Liver (tissue), 8 donors: ENCODE measurements at regions not wholly inside any gene's neighbourhood (a gene's known extent, or its start where the extent isn't known, plus 50 kb on each side); places are given as distances from the start of the nearest gene placed in this dataset.

ENCODE experiments used
- DNase-seq: peaks from one replicate; pipeline ENCODE4 v3.0.0-alpha.2; 2017; ENCODE audit warnings: low spot score
- H3K27ac ChIP-seq, 2 donors: one replicate each; pipeline ENCODE4 v1.7.0; 2013; ENCODE audit warnings: inconsistent platforms in 2 of 2, low read length in 2 of 2, control low read depth in 1 of 2, low read depth in 1 of 2, mild to moderate bottlenecking in 1 of 2
- H3K27me3 ChIP-seq, 4 donors: one replicate each; pipeline versions ENCODE4 v1.6.1 to v1.7.0; 2013; ENCODE audit warnings: low read length in 3 of 4, inconsistent platforms in 1 of 4, mild to moderate bottlenecking in 1 of 4, moderate library complexity in 1 of 4; ENCODE audit not compliant: control insufficient read depth in 4 of 4, insufficient read depth in 4 of 4
- H3K36me3 ChIP-seq, 4 donors: one replicate each; pipeline versions ENCODE4 v1.6.1 to v1.7.0; 2013; ENCODE audit warnings: low read length in 3 of 4, mild to moderate bottlenecking in 3 of 4, low read depth in 1 of 4, moderate library complexity in 1 of 4; ENCODE audit not compliant: control insufficient read depth in 4 of 4, insufficient read depth in 3 of 4
- H3K4me1 ChIP-seq, 4 donors: one replicate each; pipeline versions ENCODE4 v1.6.1 to v1.7.0; 2013; ENCODE audit warnings: low read length in 3 of 4, mild to moderate bottlenecking in 3 of 4, moderate library complexity in 1 of 4; ENCODE audit not compliant: control insufficient read depth in 4 of 4, insufficient read depth in 4 of 4
- H3K4me3 ChIP-seq, 3 donors: one replicate each; pipeline versions ENCODE4 v1.6.1 to v1.7.0; 2013; ENCODE audit warnings: low read length in 3 of 3, control low read depth in 1 of 3, low read depth in 1 of 3, mild to moderate bottlenecking in 1 of 3
- H3K9ac ChIP-seq, 2 donors: one replicate each; pipeline ENCODE4 v1.7.0; 2013; ENCODE audit warnings: low read length in 2 of 2, mild to moderate bottlenecking in 2 of 2, moderate library complexity in 2 of 2, control low read depth in 1 of 2, low read depth in 1 of 2
- H3K9me3 ChIP-seq, 4 donors: one replicate each; pipeline versions ENCODE4 v1.6.1 to v1.7.0; 2013; ENCODE audit warnings: low read length in 3 of 4; ENCODE audit not compliant: control insufficient read depth in 4 of 4
- EGR1 ChIP-seq, 2 donors: IDR thresholded peaks; 2 replicates each; pipeline ENCODE4 v1.6.1; 2016 to 2018; ENCODE audit warnings: antibody characterized with exemption in 2 of 2, low read depth in 2 of 2
- FOXA1 ChIP-seq: IDR thresholded peaks from 2 replicates; pipeline ENCODE4 v1.6.1; 2016; ENCODE audit warnings: antibody characterized with exemption
- FOXA2 ChIP-seq: IDR thresholded peaks from 2 replicates; pipeline ENCODE4 v1.6.1; 2016; ENCODE audit warnings: antibody characterized with exemption
- GABPA ChIP-seq, 2 donors: IDR thresholded peaks in 1 of 2; conservative IDR thresholded peaks in 1 of 2; 2 replicates each; pipeline ENCODE4 v1.6.1; 2016; ENCODE audit warnings: antibody characterized with exemption in 2 of 2, mild to moderate bottlenecking in 1 of 2, moderate library complexity in 1 of 2
- HNF4A ChIP-seq, 2 donors: conservative IDR thresholded peaks; 2 replicates each; pipeline ENCODE4 v1.6.1; 2016; ENCODE audit warnings: antibody characterized with exemption in 2 of 2, mild to moderate bottlenecking in 2 of 2
- RAD21 ChIP-seq, 2 donors: IDR thresholded peaks; 2 replicates each; pipeline ENCODE4 v1.6.1; 2016; ENCODE audit warnings: antibody characterized with exemption in 2 of 2, mild to moderate bottlenecking in 2 of 2
- REST ChIP-seq: IDR thresholded peaks from 2 replicates; pipeline ENCODE4 v1.6.1; 2016; ENCODE audit warnings: antibody characterized with exemption, mild to moderate bottlenecking
- RXRA ChIP-seq, 2 donors: IDR thresholded peaks; 2 replicates each; pipeline ENCODE4 v1.6.1; 2017 to 2018; ENCODE audit warnings: antibody characterized with exemption in 2 of 2, mild to moderate bottlenecking in 1 of 2
- SP1 ChIP-seq: IDR thresholded peaks from 2 replicates; pipeline ENCODE4 v1.6.1; 2018; ENCODE audit warnings: antibody characterized with exemption, mild to moderate bottlenecking
- TAF1 ChIP-seq: conservative IDR thresholded peaks from 2 replicates; pipeline ENCODE4 v1.6.1; 2016; ENCODE audit warnings: antibody characterized with exemption, mild to moderate bottlenecking
- ZBTB33 ChIP-seq: IDR thresholded peaks from 2 replicates; pipeline ENCODE4 v1.6.1; 2016; ENCODE audit warnings: antibody characterized with exemption
- WGBS: extraction: QIAGEN DNeasy Blood & Tissue Kit; methylation state at CpG from one replicate; pipeline ENCODE4 v1.1.7; 2013; 5-methylcytosine and 5-hydroxymethylcytosine counted together
- TF ChIP-seq, protein P1 (sequence below): IDR thresholded peaks from 2 replicates; pipeline ENCODE4 v1.6.1; 2016; ENCODE audit warnings: antibody characterized with exemption
- TF ChIP-seq, protein P2 (sequence below): IDR thresholded peaks from 2 replicates; pipeline ENCODE4 v1.6.1; 2016; ENCODE audit warnings: antibody characterized with exemption
- TF ChIP-seq, protein P3 (sequence below): fragments of 150-350 bp; IDR thresholded peaks from 2 replicates; pipeline ENCODE4 v1.5.1; 2017; ENCODE audit warnings: improper control_type of control experiment, low read depth, low read length; ENCODE audit not compliant: missing input control
- donor health status: healthy.
- donor health status: healthy.
- donor health status: healthy.
- donor health status: healthy.
- donor health status: healthy.

GRCh38 chr13:78981913-78982312 lies 323.0 kb upstream of the OBI1 start:
- no peak for TF ChIP-seq HNF4A (conservative IDR thresholded peaks at IDR 0.05)
- TF ChIP-seq GABPA (IDR thresholded peaks at IDR 0.05 in 1 of 2, conservative IDR thresholded peaks at IDR 0.05 in 1 of 2), result no peak
- TF ChIP-seq, protein P1, sequence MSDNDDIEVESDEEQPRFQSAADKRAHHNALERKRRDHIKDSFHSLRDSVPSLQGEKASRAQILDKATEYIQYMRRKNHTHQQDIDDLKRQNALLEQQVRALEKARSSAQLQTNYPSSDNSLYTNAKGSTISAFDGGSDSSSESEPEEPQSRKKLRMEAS, result no peak
- TF ChIP-seq, protein P2, sequence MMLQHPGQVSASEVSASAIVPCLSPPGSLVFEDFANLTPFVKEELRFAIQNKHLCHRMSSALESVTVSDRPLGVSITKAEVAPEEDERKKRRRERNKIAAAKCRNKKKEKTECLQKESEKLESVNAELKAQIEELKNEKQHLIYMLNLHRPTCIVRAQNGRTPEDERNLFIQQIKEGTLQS, result no peak
- no peak for TF ChIP-seq FOXA2
- TF ChIP-seq TAF1, result no peak
- no peak for TF ChIP-seq ZBTB33
- no peak for TF ChIP-seq FOXA1
- TF ChIP-seq SP1, result no peak
- no peak for TF ChIP-seq REST
- no peak for TF ChIP-seq RXRA (IDR thresholded peaks at IDR 0.05)
- TF ChIP-seq EGR1 (IDR thresholded peaks at IDR 0.05; ENCODE audit: low read depth in 2 of 2), result no peak
- TF ChIP-seq, protein P3, sequence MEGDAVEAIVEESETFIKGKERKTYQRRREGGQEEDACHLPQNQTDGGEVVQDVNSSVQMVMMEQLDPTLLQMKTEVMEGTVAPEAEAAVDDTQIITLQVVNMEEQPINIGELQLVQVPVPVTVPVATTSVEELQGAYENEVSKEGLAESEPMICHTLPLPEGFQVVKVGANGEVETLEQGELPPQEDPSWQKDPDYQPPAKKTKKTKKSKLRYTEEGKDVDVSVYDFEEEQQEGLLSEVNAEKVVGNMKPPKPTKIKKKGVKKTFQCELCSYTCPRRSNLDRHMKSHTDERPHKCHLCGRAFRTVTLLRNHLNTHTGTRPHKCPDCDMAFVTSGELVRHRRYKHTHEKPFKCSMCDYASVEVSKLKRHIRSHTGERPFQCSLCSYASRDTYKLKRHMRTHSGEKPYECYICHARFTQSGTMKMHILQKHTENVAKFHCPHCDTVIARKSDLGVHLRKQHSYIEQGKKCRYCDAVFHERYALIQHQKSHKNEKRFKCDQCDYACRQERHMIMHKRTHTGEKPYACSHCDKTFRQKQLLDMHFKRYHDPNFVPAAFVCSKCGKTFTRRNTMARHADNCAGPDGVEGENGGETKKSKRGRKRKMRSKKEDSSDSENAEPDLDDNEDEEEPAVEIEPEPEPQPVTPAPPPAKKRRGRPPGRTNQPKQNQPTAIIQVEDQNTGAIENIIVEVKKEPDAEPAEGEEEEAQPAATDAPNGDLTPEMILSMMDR, result no peak
- no peaks in the 10 kb centered on the region for H3K27me3 ChIP-seq
- 79% methylated on average over 4 of the region's 4 CpGs for WGBS
- H3K4me1 ChIP-seq, result no peaks in the 10 kb centered on the region
- no peak for DNase-seq
- peaks cover 0 to 1% (median 0%) of the 10 kb centered on the region in 4 donors for H3K36me3 ChIP-seq
- H3K4me3 ChIP-seq, result no peak overlapping the region
- no peak overlapping the region for H3K9ac ChIP-seq
- H3K9me3 ChIP-seq, result no peaks in the 10 kb centered on the region
- H3K27ac ChIP-seq, result no peak overlapping the region

DNA sequence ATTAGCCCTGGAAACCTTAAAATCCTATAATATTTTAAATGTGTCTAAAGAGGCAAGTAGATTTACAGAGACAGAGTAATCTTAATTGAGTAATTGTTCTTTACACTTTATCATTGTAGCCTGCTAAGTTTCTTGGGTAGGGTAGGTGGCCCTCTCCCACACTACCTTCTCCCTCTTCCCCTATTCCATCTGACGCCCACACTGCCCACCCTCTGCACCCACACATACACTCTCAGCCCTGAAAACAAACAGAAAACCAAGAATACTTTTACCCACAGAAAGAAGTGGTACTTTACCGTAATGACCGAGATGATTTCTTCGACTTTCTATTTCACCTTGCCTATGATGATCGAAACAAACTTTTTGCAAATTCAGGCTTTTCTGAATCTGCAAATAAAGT lies 320.4 kb upstream of the OBI1 start:
- 88% methylated on average over 5 of the region's 5 CpGs for WGBS
- no peaks in the 10 kb centered on the region for H3K4me1 ChIP-seq
- peaks cover 0 to under 1% (median 0%) of the 10 kb centered on the region in 4 donors for H3K36me3 ChIP-seq
- H3K27ac ChIP-seq, result no peak overlapping the region
- H3K4me3 ChIP-seq, result no peak overlapping the region
- no peaks in the 10 kb centered on the region for H3K9me3 ChIP-seq
- no peaks in the 10 kb centered on the region for H3K27me3 ChIP-seq
- TF ChIP-seq RXRA (IDR thresholded peaks at IDR 0.05) (no peak), FOXA2 (no peak), RAD21 (IDR thresholded peaks at IDR 0.05) (no peak)
- TF ChIP-seq, protein P2, result no peak
- H3K9ac ChIP-seq, result no peak overlapping the region
- DNase-seq, result no peak
